GM13976 (cell line): ENCODE measurements at regions not wholly inside any gene's neighbourhood (a gene's known extent, or its start where the extent isn't known, plus 50 kb on each side); places are given as distances from the start of the nearest gene placed in this dataset.

Experiments used
- DNase-seq: peaks from one replicate; pipeline ENCODE4 v3.0.0; 2012; ENCODE audit warnings: low spot score
- in situ Hi-C: fragments of 300-500 bp; cut with MboI; formaldehyde crosslinking; loops from one replicate; pipeline ENCODE4 v1.12.0; 2022; ENCODE audit warnings: low sequenced_read_pairs, mixed read lengths, inconsistent platforms; ENCODE audit not compliant: unreplicated experiment
- TF ChIP-seq, protein P1 (sequence below): IDR thresholded peaks from 2 replicates; pipeline ENCODE4 v1.5.1; 2012; ENCODE audit warnings: borderline replicate concordance, mild to moderate bottlenecking; ENCODE audit not compliant: insufficient read depth; ENCODE audit errors: extremely low read depth, missing control alignments, control extremely low read depth

GRCh38 chr7:1286946-1287645 lies 54.4 kb downstream of the UNCX start:
- in situ Hi-C loops, result no loop called here
- TF ChIP-seq, protein P1, sequence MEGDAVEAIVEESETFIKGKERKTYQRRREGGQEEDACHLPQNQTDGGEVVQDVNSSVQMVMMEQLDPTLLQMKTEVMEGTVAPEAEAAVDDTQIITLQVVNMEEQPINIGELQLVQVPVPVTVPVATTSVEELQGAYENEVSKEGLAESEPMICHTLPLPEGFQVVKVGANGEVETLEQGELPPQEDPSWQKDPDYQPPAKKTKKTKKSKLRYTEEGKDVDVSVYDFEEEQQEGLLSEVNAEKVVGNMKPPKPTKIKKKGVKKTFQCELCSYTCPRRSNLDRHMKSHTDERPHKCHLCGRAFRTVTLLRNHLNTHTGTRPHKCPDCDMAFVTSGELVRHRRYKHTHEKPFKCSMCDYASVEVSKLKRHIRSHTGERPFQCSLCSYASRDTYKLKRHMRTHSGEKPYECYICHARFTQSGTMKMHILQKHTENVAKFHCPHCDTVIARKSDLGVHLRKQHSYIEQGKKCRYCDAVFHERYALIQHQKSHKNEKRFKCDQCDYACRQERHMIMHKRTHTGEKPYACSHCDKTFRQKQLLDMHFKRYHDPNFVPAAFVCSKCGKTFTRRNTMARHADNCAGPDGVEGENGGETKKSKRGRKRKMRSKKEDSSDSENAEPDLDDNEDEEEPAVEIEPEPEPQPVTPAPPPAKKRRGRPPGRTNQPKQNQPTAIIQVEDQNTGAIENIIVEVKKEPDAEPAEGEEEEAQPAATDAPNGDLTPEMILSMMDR, result no peak
- no peak for DNase-seq

- DNase-seq, result no peak
- TF ChIP-seq, protein P1, result no peak
- in situ Hi-C loops, result no loop called here
These were observed 55.1 kb downstream of the UNCX start for GRCh38 chr7:1287752-1288201.

GRCh38 chr7:1288390-1288995 lies 55.8 kb downstream of the UNCX start:
- in situ Hi-C loops, result no loop called here
- TF ChIP-seq, protein P1, result no peak
- DNase-seq, result no peak

- TF ChIP-seq, protein P1, result no peak
- in situ Hi-C loops, result no loop called here
- DNase-seq, result no peak
These were observed 56.4 kb downstream of the UNCX start for GRCh38 chr7:1288996-1289551.

- no peak for DNase-seq
- in situ Hi-C loops, result no loop called here
- TF ChIP-seq, protein P1, result no peak
These were observed 57.0 kb downstream of the UNCX start for GRCh38 chr7:1289666-1290025.

- TF ChIP-seq, protein P1, result no peak
- in situ Hi-C loops, result no loop called here
- no peak for DNase-seq
These were observed 57.5 kb downstream of the UNCX start for GRCh38 chr7:1290026-1290678.
